GM12878 (cell line): ENCODE measurements at regions not wholly inside any gene's neighbourhood (a gene's known extent, or its start where the extent isn't known, plus 50 kb on each side); places are given as distances from the start of the nearest gene placed in this dataset.

Source experiments
- ATAC-seq: fragments of 200-7000 bp; cut with Tn5 transposase; 3 replicates; pipeline ENCODE4 v1.9.1; 2020; ENCODE audit warnings: mild to moderate bottlenecking, moderate library complexity
- BruUV-seq: library from RNA; stranded (reverse); fragments of 400-500 nt; replicated peaks from 2 replicates; lab custom pipeline; 2021; lab: Mats Ljungman, UMichigan
- CTCF ChIA-PET: fragments of 300-600 bp; sonication (Branson Sonifier 250); formaldehyde crosslinking; extraction: SDS; loops from one replicate; lab custom pipeline; 2021; ENCODE audit warnings: inconsistent platforms; lab: Yijun Ruan, JAX
- POLR2A ChIA-PET: fragments of 350-600 bp; formaldehyde crosslinking; extraction: SDS; loops from one replicate; lab custom pipeline; 2021; ENCODE audit warnings: inconsistent platforms; lab: Charles Lee
- RAD21 ChIA-PET: fragments of 300-600 bp; sonication (Branson Sonifier 250); formaldehyde crosslinking; loops from one replicate; lab custom pipeline; 2023; ENCODE audit warnings: antibody characterized with exemption; ENCODE audit not compliant: unreplicated experiment; lab: Charles Lee
- SMC1A ChIA-PET: fragments of 300-600 bp; sonication (Branson Sonifier 250); formaldehyde crosslinking; loops from one replicate; lab custom pipeline; 2023; ENCODE audit not compliant: unreplicated experiment, uncharacterized antibody; lab: Charles Lee
- DNase-seq: peaks from one replicate; pipeline ENCODE4 v3.0.0-alpha.2; 2011; ENCODE audit warnings: low read depth, low spot score
- FAIRE-seq: peaks from 3 replicates; lab custom pipeline; 2011; peaks lifted over from hg19 to GRCh38; lab: Jason Lieb, UNC
- H2AFZ ChIP-seq: 2 replicates; pipeline ENCODE4 v1.6.0; 2011; ENCODE audit warnings: low read depth, low read length, control low read depth; ENCODE audit not compliant: control insufficient read depth
- H3K27ac ChIP-seq: 2 replicates; pipeline ENCODE4 v1.5.1; 2011; ENCODE audit warnings: control low read depth; ENCODE audit not compliant: control insufficient read depth, insufficient read depth
- H3K27me3 ChIP-seq, 2 experiments: replicated peaks in 1 of 2; 2 replicates each; pipeline versions ENCODE4 v1.6.0 to v1.6.1; 2011; ENCODE audit warnings: low read length in 1 of 2; ENCODE audit not compliant: control insufficient read depth in 2 of 2, insufficient read depth in 2 of 2
- H3K36me3 ChIP-seq, 2 experiments: 2 replicates each; pipeline ENCODE4 v1.5.1; 2011; ENCODE audit warnings: low read length in 1 of 2; ENCODE audit not compliant: control insufficient read depth in 2 of 2, insufficient read depth in 2 of 2
- H3K4me1 ChIP-seq: 2 replicates; pipeline ENCODE4 v1.6.1; 2011; ENCODE audit warnings: mild to moderate bottlenecking, low read length, moderate library complexity, mixed read lengths; ENCODE audit not compliant: control insufficient read depth, insufficient read depth
- H3K4me2 ChIP-seq: 2 replicates; pipeline ENCODE4 v1.6.0; 2011; ENCODE audit warnings: control low read depth; ENCODE audit not compliant: control insufficient read depth, insufficient read depth
- H3K4me3 ChIP-seq: fragments of 200-600 bp; sonication (generic); 2 replicates; pipeline ENCODE4 v1.5.1; 2016
- H3K79me2 ChIP-seq: 2 replicates; pipeline ENCODE4 v1.6.0; 2011; ENCODE audit warnings: low read length; ENCODE audit not compliant: control insufficient read depth, insufficient read depth
- H3K9ac ChIP-seq: 2 replicates; pipeline ENCODE4 v1.8.0; 2011; ENCODE audit warnings: low read length, control low read depth, mixed read lengths; ENCODE audit not compliant: control insufficient read depth, insufficient read depth
- H3K9me3 ChIP-seq: replicated peaks from 3 replicates; pipeline ENCODE4 v1.5.1; 2011; ENCODE audit warnings: mild to moderate bottlenecking, low read length; ENCODE audit not compliant: control insufficient read depth, insufficient read depth
- H4K20me1 ChIP-seq: 2 replicates; pipeline ENCODE4 v1.6.0; 2011; ENCODE audit not compliant: control insufficient read depth, insufficient read depth
- BHLHE40 ChIP-seq, 2 experiments: fragments of 450-650 bp in 1 of 2; IDR thresholded peaks; 2 replicates each; pipeline ENCODE4 v1.6.1; 2011 to 2017; ENCODE audit warnings: low read depth in 2 of 2, borderline replicate concordance in 1 of 2, improper control_type of control experiment in 1 of 2, low read length in 1 of 2, mild to moderate bottlenecking in 1 of 2
- GABPA ChIP-seq: IDR thresholded peaks from 2 replicates; pipeline ENCODE4 v1.6.1; 2014; ENCODE audit warnings: antibody characterized with exemption, low read depth, mild to moderate bottlenecking, inconsistent platforms
- NFXL1 ChIP-seq: fragments of 450-650 bp; IDR thresholded peaks from 2 replicates; pipeline ENCODE4 v1.6.1; 2017; ENCODE audit warnings: antibody characterized with exemption, mild to moderate bottlenecking, borderline replicate concordance
- PAX8 ChIP-seq: fragments of 450-650 bp; IDR thresholded peaks from 2 replicates; pipeline ENCODE4 v1.6.1; 2017; ENCODE audit warnings: mild to moderate bottlenecking, moderate library complexity
- SUZ12 ChIP-seq: fragments of 200-600 bp; sonication (generic); IDR thresholded peaks from one replicate; pipeline ENCODE4 v1.6.1; 2018; ENCODE audit warnings: antibody characterized with exemption, mild to moderate bottlenecking; ENCODE audit not compliant: unreplicated experiment
- YBX1 ChIP-seq: fragments of 450-650 bp; IDR thresholded peaks from 2 replicates; pipeline ENCODE4 v1.6.1; 2016; ENCODE audit warnings: antibody characterized with exemption
- WGBS: methylation state at CpG from one replicate; pipeline ENCODE4 v1.1.6; 2016; ENCODE audit warnings: low lambda C conversion rate; ENCODE audit not compliant: insufficient replicate concordance, insufficient coverage; ENCODE audit errors: missing lambda C conversion rate; 5-methylcytosine and 5-hydroxymethylcytosine counted together
- in situ Hi-C: fragments of 300-500 bp; cut with MboI; formaldehyde crosslinking; loops from 9 replicates; pipeline ENCODE4 v1.14.3; 2018; ENCODE audit warnings: mixed read lengths
- intact Hi-C: fragments of 100-400 bp; cut with micrococcal nuclease; formaldehyde crosslinking; loops from one replicate; pipeline ENCODE4 v1.14.2; 2022; ENCODE audit not compliant: unreplicated experiment
- TF ChIP-seq, protein P1 (sequence below): fragments of 450-650 bp; IDR thresholded peaks from 2 replicates; pipeline ENCODE4 v1.6.1; 2017; ENCODE audit warnings: mild to moderate bottlenecking, moderate library complexity

DNA sequence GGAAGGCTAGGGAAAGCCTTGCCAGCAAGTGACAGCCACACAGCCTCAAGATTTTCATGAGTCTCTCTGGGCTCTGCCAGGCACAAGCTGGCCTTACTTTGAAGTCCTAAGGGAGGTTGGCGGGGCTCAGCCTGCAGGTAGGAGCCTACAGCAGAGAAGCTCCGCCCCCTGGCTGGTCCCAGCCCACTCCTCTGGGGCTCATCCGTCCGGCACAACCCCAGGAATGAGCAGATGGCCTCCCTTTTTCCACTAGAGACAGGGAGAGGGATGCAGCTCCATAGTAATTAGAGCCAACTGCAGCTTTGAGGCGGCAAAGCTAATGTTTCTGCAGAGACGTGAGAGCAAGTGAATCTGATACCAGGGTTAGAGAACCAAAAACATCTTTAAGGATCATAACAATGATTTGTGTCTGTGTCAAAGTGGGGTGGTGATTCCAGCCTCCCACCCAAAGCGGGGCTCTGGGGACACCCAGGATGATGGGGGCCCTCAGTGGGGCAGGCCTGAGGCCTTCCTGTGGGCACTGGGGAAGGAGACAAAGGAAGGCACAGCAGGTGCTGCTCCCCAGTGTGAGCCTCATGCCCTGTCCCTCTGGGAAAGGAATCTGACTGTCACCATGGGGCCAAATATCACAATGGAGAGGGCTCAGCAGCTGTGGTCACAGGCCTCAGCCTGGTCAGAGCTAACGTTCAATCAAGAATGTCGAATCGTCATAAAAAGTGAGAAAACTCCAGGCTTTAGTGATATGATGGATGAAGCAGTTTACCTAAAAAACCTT, 61.5 kb downstream of the RBFOX3 start:
- H3K27ac ChIP-seq = no peak overlapping the region
- H3K79me2 ChIP-seq = no peaks in the 10 kb centered on the region
- in situ Hi-C loops = no loop called here
- H3K36me3 ChIP-seq = no peaks in the 10 kb centered on the region
- no peak overlapping the region for H3K4me3 ChIP-seq
- CTCF ChIA-PET = interaction anchor here (1.2 kb wide), 1 partner anchor 8 kb away, joined by 4 read pairs; no protein-coding TSS in a partner anchor
- no peak for ATAC-seq
- intact Hi-C loops = no loop called here
- SMC1A ChIA-PET = no interaction called here
- no peak for DNase-seq
- H3K4me2 ChIP-seq = no peak overlapping the region
- FAIRE-seq = no peak
- H3K9me3 ChIP-seq = no peaks in the 10 kb centered on the region
- BruUV-seq = no TSS peak
- RAD21 ChIA-PET = no interaction called here
- H2AFZ ChIP-seq = no peak overlapping the region
- no peak overlapping the region for H3K9ac ChIP-seq
- POLR2A ChIA-PET = no interaction called here
- TF ChIP-seq BHLHE40 (IDR thresholded peaks at IDR 0.05; ENCODE audit: borderline replicate concordance in 1 of 2, low read depth in 2 of 2, low read length in 1 of 2) (no peak), NFXL1 (no peak), SUZ12 (no peak), YBX1 (no peak), PAX8 (no peak), GABPA (no peak)
- TF ChIP-seq, protein P1, sequence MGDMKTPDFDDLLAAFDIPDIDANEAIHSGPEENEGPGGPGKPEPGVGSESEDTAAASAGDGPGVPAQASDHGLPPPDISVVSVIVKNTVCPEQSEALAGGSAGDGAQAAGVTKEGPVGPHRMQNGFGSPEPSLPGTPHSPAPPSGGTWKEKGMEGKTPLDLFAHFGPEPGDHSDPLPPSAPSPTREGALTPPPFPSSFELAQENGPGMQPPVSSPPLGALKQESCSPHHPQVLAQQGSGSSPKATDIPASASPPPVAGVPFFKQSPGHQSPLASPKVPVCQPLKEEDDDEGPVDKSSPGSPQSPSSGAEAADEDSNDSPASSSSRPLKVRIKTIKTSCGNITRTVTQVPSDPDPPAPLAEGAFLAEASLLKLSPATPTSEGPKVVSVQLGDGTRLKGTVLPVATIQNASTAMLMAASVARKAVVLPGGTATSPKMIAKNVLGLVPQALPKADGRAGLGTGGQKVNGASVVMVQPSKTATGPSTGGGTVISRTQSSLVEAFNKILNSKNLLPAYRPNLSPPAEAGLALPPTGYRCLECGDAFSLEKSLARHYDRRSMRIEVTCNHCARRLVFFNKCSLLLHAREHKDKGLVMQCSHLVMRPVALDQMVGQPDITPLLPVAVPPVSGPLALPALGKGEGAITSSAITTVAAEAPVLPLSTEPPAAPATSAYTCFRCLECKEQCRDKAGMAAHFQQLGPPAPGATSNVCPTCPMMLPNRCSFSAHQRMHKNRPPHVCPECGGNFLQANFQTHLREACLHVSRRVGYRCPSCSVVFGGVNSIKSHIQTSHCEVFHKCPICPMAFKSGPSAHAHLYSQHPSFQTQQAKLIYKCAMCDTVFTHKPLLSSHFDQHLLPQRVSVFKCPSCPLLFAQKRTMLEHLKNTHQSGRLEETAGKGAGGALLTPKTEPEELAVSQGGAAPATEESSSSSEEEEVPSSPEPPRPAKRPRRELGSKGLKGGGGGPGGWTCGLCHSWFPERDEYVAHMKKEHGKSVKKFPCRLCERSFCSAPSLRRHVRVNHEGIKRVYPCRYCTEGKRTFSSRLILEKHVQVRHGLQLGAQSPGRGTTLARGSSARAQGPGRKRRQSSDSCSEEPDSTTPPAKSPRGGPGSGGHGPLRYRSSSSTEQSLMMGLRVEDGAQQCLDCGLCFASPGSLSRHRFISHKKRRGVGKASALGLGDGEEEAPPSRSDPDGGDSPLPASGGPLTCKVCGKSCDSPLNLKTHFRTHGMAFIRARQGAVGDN = no peak
- peaks cover 0 to 9% of the 10 kb centered on the region in 2 experiments; a peak in 2 of 4 replicates for H3K27me3 ChIP-seq
- no peaks in the 10 kb centered on the region for H4K20me1 ChIP-seq
- H3K4me1 ChIP-seq = no peaks in the 10 kb centered on the region
- 25% methylated on average over 10 of the region's 10 CpGs for WGBS
